SK-N-SH (cell line): ENCODE measurements at regions not wholly inside any gene's neighbourhood (a gene's known extent, or its start where the extent isn't known, plus 50 kb on each side); places are given as distances from the start of the nearest gene placed in this dataset.

Experiments
- CTCF ChIA-PET: fragments of 300-600, 350-600 bp; formaldehyde crosslinking; extraction: SDS; loops from one replicate; lab custom pipeline; 2021; lab: Yijun Ruan, JAX
- POLR2A ChIA-PET: fragments of 350-600 bp; sonication (Branson Sonifier 250); formaldehyde crosslinking; extraction: SDS; loops from one replicate; lab custom pipeline; 2020; ENCODE audit warnings: antibody characterized with exemption, inconsistent platforms; lab: Yijun Ruan, JAX
- DNase-seq: peaks from one replicate; pipeline ENCODE4 v3.0.0; 2012
- H2AFZ ChIP-seq: fragments of 200-600 bp; sonication (generic); 2 replicates; pipeline ENCODE4 v1.8.1; 2016; ENCODE audit warnings: antibody characterized with exemption, mild to moderate bottlenecking, low read depth
- H3F3A ChIP-seq: fragments of 200-600 bp; sonication (generic); replicated peaks from 2 replicates; pipeline ENCODE3; 2016; ENCODE audit warnings: antibody characterized with exemption, mild to moderate bottlenecking; ENCODE audit not compliant: insufficient read depth
- H3K27ac ChIP-seq, 2 experiments: fragments of 200-500 bp in 1 of 2; fragments of 200-600 bp in 1 of 2; sonication (Bioruptor generic) in 1 of 2; sonication (generic), shearing (Covaris generic) in 1 of 2; 2 replicates each; pipeline versions ENCODE4 v1.5.1 to v1.6.1; 2014 to 2016; ENCODE audit warnings: low read depth in 2 of 2, inconsistent platforms in 1 of 2, low read length in 1 of 2, mild to moderate bottlenecking in 1 of 2, mixed read lengths in 1 of 2
- H3K27me3 ChIP-seq: fragments of 200-600 bp; sonication (generic), shearing (Covaris generic); 2 replicates; pipeline ENCODE4 v1.6.1; 2016; ENCODE audit warnings: mixed run types; ENCODE audit not compliant: insufficient read depth
- H3K36me3 ChIP-seq, 2 experiments: fragments of 200-500 bp in 1 of 2; fragments of 200-600 bp in 1 of 2; sonication (Bioruptor generic) in 1 of 2; sonication (generic) in 1 of 2; replicated peaks in 1 of 2; 2 replicates each; pipeline versions ENCODE3 to v1.5.1; 2014 to 2016; ENCODE audit warnings: low read length in 1 of 2, mild to moderate bottlenecking in 1 of 2; ENCODE audit not compliant: insufficient read depth in 2 of 2, control insufficient read depth in 1 of 2
- H3K4me1 ChIP-seq, 2 experiments: fragments of 200-500 bp in 1 of 2; fragments of 200-600 bp in 1 of 2; sonication (Bioruptor generic) in 1 of 2; sonication (generic), shearing (Covaris generic) in 1 of 2; 2 replicates each; pipeline versions ENCODE4 v1.5.1 to v1.6.1; 2014 to 2016; ENCODE audit warnings: low read depth in 1 of 2, low read length in 1 of 2, mixed run types in 1 of 2; ENCODE audit not compliant: insufficient read depth in 2 of 2, control insufficient read depth in 1 of 2
- H3K4me2 ChIP-seq: fragments of 200-600 bp; sonication (generic), shearing (Covaris generic); 2 replicates; pipeline ENCODE4 v1.6.1; 2017; ENCODE audit warnings: mixed run types
- H3K4me3 ChIP-seq, 2 experiments: fragments of 200-500 bp in 1 of 2; fragments of 200-600 bp in 1 of 2; sonication (Bioruptor generic) in 1 of 2; sonication (generic), shearing (Covaris generic) in 1 of 2; 2 replicates each; pipeline versions ENCODE4 v1.5.1 to v1.8.1; 2014 to 2016; ENCODE audit warnings: low read depth in 2 of 2, inconsistent platforms in 1 of 2, low read length in 1 of 2, mild to moderate bottlenecking in 1 of 2, mixed read lengths in 1 of 2, moderate library complexity in 1 of 2
- H3K79me2 ChIP-seq: fragments of 200-600 bp; sonication (generic); 2 replicates; pipeline ENCODE4 v1.8.1; 2017; ENCODE audit warnings: mild to moderate bottlenecking; ENCODE audit not compliant: insufficient read depth
- H3K9ac ChIP-seq: fragments of 200-600 bp; sonication (generic); 2 replicates; pipeline ENCODE4 v1.6.1; 2017; ENCODE audit warnings: mixed run types
- H3K9me2 ChIP-seq: fragments of 200-600 bp; sonication (generic); 2 replicates; pipeline ENCODE4 v1.6.1; 2017; ENCODE audit warnings: mixed run types
- H3K9me3 ChIP-seq: fragments of 200-600 bp; sonication (generic); 2 replicates; pipeline ENCODE4 v1.6.1; 2017; ENCODE audit warnings: mixed run types, mild to moderate bottlenecking, moderate library complexity
- H4K20me1 ChIP-seq: fragments of 200-600 bp; sonication (generic); 2 replicates; pipeline ENCODE4 v1.6.1; 2017; ENCODE audit warnings: mild to moderate bottlenecking, mixed run types; ENCODE audit not compliant: insufficient read depth
- CHD2 ChIP-seq: fragments of 150-350 bp; IDR thresholded peaks from 2 replicates; pipeline ENCODE4 v1.6.1; 2018; ENCODE audit warnings: low read length; ENCODE audit not compliant: partially characterized antibody
- FOSL2 ChIP-seq: IDR thresholded peaks from 2 replicates; pipeline ENCODE4 v1.4.0; 2012; ENCODE audit warnings: low read depth, mild to moderate bottlenecking, moderate library complexity, borderline replicate concordance
- GABPA ChIP-seq: IDR thresholded peaks from 2 replicates; pipeline ENCODE4 v1.4.0; 2012; ENCODE audit warnings: low read depth, mild to moderate bottlenecking
- JUND ChIP-seq: IDR thresholded peaks from 2 replicates; pipeline ENCODE4 v1.4.0; 2012
- NRF1 ChIP-seq: IDR thresholded peaks from 2 replicates; pipeline ENCODE4 v1.6.1; 2012; ENCODE audit warnings: low read depth, mild to moderate bottlenecking, low read length
- POLR2AphosphoS5 ChIP-seq: IDR thresholded peaks from 2 replicates; pipeline ENCODE4 v1.6.1; 2012; ENCODE audit warnings: low read depth, low read length
- RAD21 ChIP-seq: IDR thresholded peaks from 2 replicates; pipeline ENCODE4 v1.6.1; 2012; ENCODE audit warnings: mild to moderate bottlenecking, low read length
- RCOR1 ChIP-seq: fragments of 150-350 bp; IDR thresholded peaks from 2 replicates; pipeline ENCODE4 v1.6.1; 2017; ENCODE audit warnings: antibody characterized with exemption, low read length
- RFX5 ChIP-seq: IDR thresholded peaks from 2 replicates; pipeline ENCODE4 v1.6.1; 2012; ENCODE audit warnings: mild to moderate bottlenecking, improper control_type of control experiment, low read length
- RXRA ChIP-seq: IDR thresholded peaks from 2 replicates; pipeline ENCODE4 v1.4.0; 2012; ENCODE audit warnings: low read depth, mild to moderate bottlenecking, borderline replicate concordance
- SMC3 ChIP-seq: IDR thresholded peaks from 2 replicates; pipeline ENCODE4 v1.6.1; 2012; ENCODE audit warnings: low read depth, low read length, improper control_type of control experiment
- TAF1 ChIP-seq: IDR thresholded peaks from 2 replicates; pipeline ENCODE4 v1.6.1; 2012; ENCODE audit warnings: low read depth, mild to moderate bottlenecking, low read length, moderate library complexity, borderline replicate concordance
- TCF12 ChIP-seq: IDR thresholded peaks from 2 replicates; pipeline ENCODE4 v1.4.0; 2012
- YY1 ChIP-seq: IDR thresholded peaks from 2 replicates; pipeline ENCODE4 v1.4.0; 2012; ENCODE audit warnings: low read depth, mild to moderate bottlenecking
- WGBS: methylation state at CpG from one replicate; pipeline ENCODE4 v1.1.6; 2017; ENCODE audit warnings: low lambda C conversion rate; 5-methylcytosine and 5-hydroxymethylcytosine counted together
- TF ChIP-seq, protein P1 (sequence below): IDR thresholded peaks from 2 replicates; pipeline ENCODE4 v1.4.0; 2012; ENCODE audit warnings: low read depth, borderline replicate concordance
- TF ChIP-seq, protein P2 (sequence below): fragments of 150-350 bp; IDR thresholded peaks from 2 replicates; pipeline ENCODE4 v1.6.1; 2016; ENCODE audit warnings: mild to moderate bottlenecking, low read depth, low read length
- TF ChIP-seq, protein P3 (sequence below): fragments of 150-350 bp; IDR thresholded peaks from 2 replicates; pipeline ENCODE4 v1.6.1; 2017; ENCODE audit warnings: antibody characterized with exemption, low read length, low read depth, borderline replicate concordance
- TF ChIP-seq, protein P4 (sequence below): IDR thresholded peaks from 2 replicates; pipeline ENCODE4; 2012

DNA sequence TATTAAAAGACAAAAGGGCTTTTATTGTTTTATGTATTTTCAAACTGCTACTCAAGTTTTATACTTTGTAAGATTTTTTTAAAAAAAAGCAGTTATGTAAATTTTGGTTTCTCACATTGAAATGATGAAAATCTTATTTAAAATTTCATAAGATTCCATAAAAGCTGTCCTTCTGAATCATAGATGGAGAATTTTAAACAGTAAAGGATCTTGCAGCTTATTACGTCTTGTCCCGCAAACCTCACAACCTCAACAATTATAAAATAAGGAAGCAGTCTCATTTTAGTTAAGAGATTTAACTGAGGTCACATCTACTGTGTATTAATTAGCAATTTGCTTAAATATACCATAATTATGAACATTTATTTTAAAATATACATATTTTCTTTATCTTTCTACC is 581.0 kb upstream of the SPRY2 start:
- Histone ChIP-seq H2AFZ (0 out of 2 replicates have a peak overlapping the region, but pooled peaks have one; percentile 29), H3K27ac (no peak overlapping the region), H3K36me3 (no peaks in the 10 kb centered on the region), H4K20me1 (no peaks in the 10 kb centered on the region), H3K4me1 (no peaks in the 10 kb centered on the region; a peak in 2 of 4 replicates), H3K4me3 (no peak overlapping the region), H3K27me3 (no peaks in the 10 kb centered on the region), H3K79me2 (no peaks in the 10 kb centered on the region), H3K9me3 (no peaks in the 10 kb centered on the region), H3K9me2 (peaks cover 2% of the 10 kb centered on the region; the same call in 1 of the 2 replicates), H3K9ac (no peak overlapping the region), H3F3A (peaks cover 5% of the 10 kb centered on the region), H3K4me2 (no peak overlapping the region)
- no peak for TF ChIP-seq TAF1
- WGBS = 98% methylated on average over 2 of the region's 2 CpGs
- CTCF ChIA-PET = interaction anchor here (2.6 kb wide), 1 partner anchor 579 kb away, joined by 14 read pairs; no protein-coding TSS in a partner anchor
- POLR2A ChIA-PET = no interaction called here
- no peak for DNase-seq

DNA sequence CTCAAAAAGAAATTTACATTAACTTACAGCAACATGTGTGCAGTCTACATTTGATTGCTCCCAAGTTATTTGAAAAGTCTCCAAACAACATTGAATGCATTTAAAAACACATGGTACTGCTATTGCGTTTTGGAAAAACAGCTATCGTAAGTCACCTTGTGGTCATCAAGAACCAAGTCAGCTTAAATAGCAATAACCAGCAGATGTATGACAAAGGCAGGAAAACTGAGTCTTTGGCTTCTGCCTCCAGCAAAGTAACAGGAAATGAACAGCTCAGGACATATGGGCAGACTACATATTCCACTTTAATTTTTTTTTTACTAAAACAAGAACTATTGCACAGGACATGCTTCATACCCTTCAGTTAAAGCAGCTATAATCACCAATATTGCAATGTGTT is 580.6 kb upstream of the SPRY2 start:
- ChIA-PET CTCF (no interaction called here), POLR2A (no interaction called here)
- Histone ChIP-seq H3K36me3 (no peaks in the 10 kb centered on the region), H3K9ac (no peak overlapping the region), H3K27me3 (no peaks in the 10 kb centered on the region), H3K4me1 (no peaks in the 10 kb centered on the region; a peak in 2 of 4 replicates), H2AFZ (0 out of 2 replicates have a peak overlapping the region, but pooled peaks have one; percentile 29), H3F3A (peaks cover 5% of the 10 kb centered on the region), H3K4me3 (no peak overlapping the region), H3K9me3 (no peaks in the 10 kb centered on the region), H3K79me2 (no peaks in the 10 kb centered on the region), H3K4me2 (no peak overlapping the region), H3K9me2 (peaks cover 2% of the 10 kb centered on the region; the same call in 1 of the 2 replicates), H3K27ac (no peak overlapping the region; a peak in 1 of 4 replicates), H4K20me1 (no peaks in the 10 kb centered on the region)
- TF ChIP-seq RFX5 (no peak), POLR2AphosphoS5 (no peak), RXRA (no peak), YY1 (no peak), TCF12 (no peak), FOSL2 (no peak), RAD21 (no peak), SMC3 (no peak)
- TF ChIP-seq, protein P1, sequence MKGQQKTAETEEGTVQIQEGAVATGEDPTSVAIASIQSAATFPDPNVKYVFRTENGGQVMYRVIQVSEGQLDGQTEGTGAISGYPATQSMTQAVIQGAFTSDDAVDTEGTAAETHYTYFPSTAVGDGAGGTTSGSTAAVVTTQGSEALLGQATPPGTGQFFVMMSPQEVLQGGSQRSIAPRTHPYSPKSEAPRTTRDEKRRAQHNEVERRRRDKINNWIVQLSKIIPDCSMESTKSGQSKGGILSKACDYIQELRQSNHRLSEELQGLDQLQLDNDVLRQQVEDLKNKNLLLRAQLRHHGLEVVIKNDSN = no peak
- TF ChIP-seq, protein P2, sequence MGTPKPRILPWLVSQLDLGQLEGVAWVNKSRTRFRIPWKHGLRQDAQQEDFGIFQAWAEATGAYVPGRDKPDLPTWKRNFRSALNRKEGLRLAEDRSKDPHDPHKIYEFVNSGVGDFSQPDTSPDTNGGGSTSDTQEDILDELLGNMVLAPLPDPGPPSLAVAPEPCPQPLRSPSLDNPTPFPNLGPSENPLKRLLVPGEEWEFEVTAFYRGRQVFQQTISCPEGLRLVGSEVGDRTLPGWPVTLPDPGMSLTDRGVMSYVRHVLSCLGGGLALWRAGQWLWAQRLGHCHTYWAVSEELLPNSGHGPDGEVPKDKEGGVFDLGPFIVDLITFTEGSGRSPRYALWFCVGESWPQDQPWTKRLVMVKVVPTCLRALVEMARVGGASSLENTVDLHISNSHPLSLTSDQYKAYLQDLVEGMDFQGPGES = no peak
- DNase-seq = no peak
- 52% methylated on average over 2 of the region's 2 CpGs for WGBS

GRCh38 chr13:80906860-80907259 is 565.9 kb upstream of the SPRY2 start:
- H3K9me3 ChIP-seq = no peaks in the 10 kb centered on the region
- no peak overlapping the region for H3K4me3 ChIP-seq
- no peaks in the 10 kb centered on the region for H3K9me2 ChIP-seq
- no peak overlapping the region for H3K9ac ChIP-seq
- H3K4me2 ChIP-seq = no peak overlapping the region
- no peaks in the 10 kb centered on the region for H3K27me3 ChIP-seq
- H3K4me1 ChIP-seq = no peaks in the 10 kb centered on the region; a peak in 1 of 4 replicates
- H2AFZ ChIP-seq = no peak overlapping the region
- ChIA-PET POLR2A (no interaction called here), CTCF (no interaction called here)
- DNase-seq = no peak
- H4K20me1 ChIP-seq = no peaks in the 10 kb centered on the region
- no peaks in the 10 kb centered on the region for H3K36me3 ChIP-seq
- no peaks in the 10 kb centered on the region for H3F3A ChIP-seq
- no peak overlapping the region for H3K27ac ChIP-seq
- WGBS = 46% methylated on average over 2 of the region's 2 CpGs
- H3K79me2 ChIP-seq = no peaks in the 10 kb centered on the region
- TF ChIP-seq, protein P1 = no peak
- TF ChIP-seq GABPA (no peak), RCOR1 (no peak), NRF1 (no peak), CHD2 (no peak), JUND (no peak)
- TF ChIP-seq, protein P2 = no peak
- TF ChIP-seq, protein P3, sequence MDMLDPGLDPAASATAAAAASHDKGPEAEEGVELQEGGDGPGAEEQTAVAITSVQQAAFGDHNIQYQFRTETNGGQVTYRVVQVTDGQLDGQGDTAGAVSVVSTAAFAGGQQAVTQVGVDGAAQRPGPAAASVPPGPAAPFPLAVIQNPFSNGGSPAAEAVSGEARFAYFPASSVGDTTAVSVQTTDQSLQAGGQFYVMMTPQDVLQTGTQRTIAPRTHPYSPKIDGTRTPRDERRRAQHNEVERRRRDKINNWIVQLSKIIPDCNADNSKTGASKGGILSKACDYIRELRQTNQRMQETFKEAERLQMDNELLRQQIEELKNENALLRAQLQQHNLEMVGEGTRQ = no peak
- TF ChIP-seq, protein P4, sequence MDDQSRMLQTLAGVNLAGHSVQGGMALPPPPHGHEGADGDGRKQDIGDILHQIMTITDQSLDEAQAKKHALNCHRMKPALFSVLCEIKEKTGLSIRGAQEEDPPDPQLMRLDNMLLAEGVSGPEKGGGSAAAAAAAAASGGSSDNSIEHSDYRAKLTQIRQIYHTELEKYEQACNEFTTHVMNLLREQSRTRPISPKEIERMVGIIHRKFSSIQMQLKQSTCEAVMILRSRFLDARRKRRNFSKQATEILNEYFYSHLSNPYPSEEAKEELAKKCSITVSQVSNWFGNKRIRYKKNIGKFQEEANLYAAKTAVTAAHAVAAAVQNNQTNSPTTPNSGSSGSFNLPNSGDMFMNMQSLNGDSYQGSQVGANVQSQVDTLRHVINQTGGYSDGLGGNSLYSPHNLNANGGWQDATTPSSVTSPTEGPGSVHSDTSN = no peak
